HG03095 (cell line): ENCODE measurements at regions not wholly inside any gene's neighbourhood (a gene's known extent, or its start where the extent isn't known, plus 50 kb on each side); places are given as distances from the start of the nearest gene placed in this dataset.

Experiments used
- ATAC-seq: cut with Tn5 transposase; IDR thresholded peaks from one replicate; pipeline ENCODE4 v1.9.1; 2021; ENCODE audit warnings: moderate library complexity; ENCODE audit not compliant: unreplicated experiment

- ATAC-seq: no peak
These were observed 911.7 kb upstream of the POU3F3 start for GRCh38 chr2:103942199-103942598.

GRCh38 chr2:103945083-103945482, 908.8 kb upstream of the POU3F3 start:
- ATAC-seq: no peak

- peak; percentile 65 for ATAC-seq
These were observed 894.5 kb upstream of the POU3F3 start for GRCh38 chr2:103959174-103960128.

DNA sequence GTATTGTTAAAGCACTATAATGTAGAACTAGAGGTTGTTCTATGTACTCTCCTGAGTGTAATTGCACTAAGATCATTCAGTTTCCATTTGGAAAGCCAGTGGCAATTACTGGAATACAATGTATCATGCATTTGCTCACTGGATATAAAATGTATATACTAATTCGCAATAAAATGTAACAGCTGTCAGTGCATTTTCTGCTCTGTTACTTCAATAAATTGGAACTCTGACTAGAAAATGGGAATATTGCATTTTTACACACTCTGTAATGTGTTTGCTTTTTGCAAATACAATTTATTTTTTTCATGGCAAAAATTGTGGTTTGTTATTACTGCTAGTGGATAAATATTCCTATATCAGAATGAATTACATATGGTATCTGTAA, 893.8 kb upstream of the POU3F3 start:
- no peak for ATAC-seq

GRCh38 chr2:103960951-103961350, 893.0 kb upstream of the POU3F3 start:
- ATAC-seq: no peak

DNA sequence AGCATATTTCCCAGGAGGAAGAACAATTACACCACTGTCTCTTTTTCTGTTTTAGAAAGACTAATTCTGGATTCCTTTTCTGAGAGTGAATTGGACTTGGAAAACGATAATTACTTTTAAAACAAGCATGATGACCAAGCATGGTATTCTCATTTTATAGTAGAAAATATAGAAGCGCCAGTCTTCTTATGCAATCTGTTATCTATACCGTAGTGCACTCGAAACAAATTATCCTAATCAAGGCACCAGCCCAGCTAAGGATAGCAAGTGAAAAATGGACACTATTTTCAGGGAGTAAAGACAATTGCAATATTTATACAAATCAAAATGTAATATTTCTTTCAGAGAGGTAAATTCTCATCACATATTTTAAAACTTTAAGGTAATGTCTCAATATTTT, 892.1 kb upstream of the POU3F3 start:
- ATAC-seq: no peak

DNA sequence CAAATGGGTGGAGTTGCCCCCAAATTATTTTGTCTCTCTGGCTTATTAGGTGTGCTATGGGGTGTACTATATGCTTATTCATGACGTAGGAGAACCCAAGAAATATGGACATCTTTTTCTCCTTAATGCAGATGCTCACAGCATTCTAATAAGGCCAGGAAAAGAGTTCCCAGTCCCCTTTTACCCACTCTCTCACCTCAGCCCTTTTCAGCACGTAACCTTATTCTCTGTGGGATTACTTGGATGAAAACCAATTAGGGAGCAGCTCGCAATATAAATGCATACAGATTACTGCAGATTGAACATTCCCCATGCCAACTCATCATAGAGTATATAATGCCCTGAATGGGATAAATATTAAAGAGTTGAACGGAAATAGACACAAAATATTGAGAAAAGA, 891.2 kb upstream of the POU3F3 start:
- ATAC-seq: no peak

GRCh38 chr2:103963146-103963725, 890.7 kb upstream of the POU3F3 start:
- ATAC-seq: no peak

- ATAC-seq: no peak
These were observed 876.7 kb upstream of the POU3F3 start for GRCh38 chr2:103977241-103977640.

DNA sequence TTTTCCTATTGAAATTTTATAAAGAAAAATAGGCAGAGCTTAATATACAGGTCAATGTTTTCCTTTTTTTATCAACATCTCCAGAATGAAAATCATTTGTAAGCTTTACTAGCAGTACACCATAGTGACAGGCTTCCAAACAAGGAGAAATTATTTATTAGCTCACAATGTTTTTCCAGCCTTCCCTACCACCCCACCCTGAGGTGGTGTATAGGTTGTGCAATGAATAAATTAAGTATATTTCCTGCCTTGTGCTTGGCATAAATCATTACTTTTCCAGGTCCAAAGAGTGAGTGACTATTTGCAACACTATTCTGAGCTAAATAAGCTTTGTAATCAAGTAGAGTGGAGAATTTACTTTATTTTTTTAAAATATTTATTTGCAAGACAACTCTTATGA, 876.2 kb upstream of the POU3F3 start:
- no peak for ATAC-seq

DNA sequence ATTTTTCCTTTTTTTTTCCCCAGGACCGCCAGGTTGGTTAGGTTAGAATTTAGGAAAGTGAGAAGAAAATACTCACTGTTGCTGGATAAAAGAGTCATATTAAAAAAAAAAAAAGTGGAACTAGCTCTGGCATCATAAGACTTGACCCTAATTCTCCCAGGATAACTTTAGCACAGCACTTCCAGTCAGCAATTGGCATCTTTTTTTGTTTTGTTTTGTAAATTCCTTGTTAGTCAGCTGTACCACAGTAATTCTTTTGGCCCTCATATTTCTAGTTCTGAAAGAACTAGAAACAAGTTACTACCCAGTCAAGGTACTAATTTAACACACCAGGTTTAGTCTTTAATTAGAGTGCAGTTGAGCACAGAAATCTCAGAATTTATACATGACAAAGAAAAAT, 873.5 kb upstream of the POU3F3 start:
- ATAC-seq: no peak

GRCh38 chr2:103982691-103983090, 871.2 kb upstream of the POU3F3 start:
- no peak for ATAC-seq

- ATAC-seq: no peak
These were observed 867.9 kb upstream of the POU3F3 start for GRCh38 chr2:103986001-103986400.

DNA sequence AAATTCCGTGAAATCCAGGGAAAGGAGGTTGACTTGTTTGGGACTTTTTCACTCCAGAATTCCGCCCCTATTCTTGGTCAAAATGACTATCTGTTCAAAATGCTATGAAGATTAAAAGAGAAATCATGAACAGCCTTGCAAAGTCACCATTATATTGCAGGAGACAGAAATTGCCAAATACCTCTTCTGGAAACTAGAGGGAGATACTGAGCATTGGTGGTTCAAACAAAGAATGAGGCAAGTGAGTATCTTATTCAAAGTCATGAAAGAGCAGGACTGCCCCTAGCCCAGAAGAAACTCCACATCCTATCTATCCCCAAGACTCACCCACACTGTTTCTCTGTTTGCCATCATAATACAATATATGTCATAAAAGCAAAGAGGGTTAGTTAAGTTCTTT, 862.3 kb upstream of the POU3F3 start:
- ATAC-seq: no peak

DNA sequence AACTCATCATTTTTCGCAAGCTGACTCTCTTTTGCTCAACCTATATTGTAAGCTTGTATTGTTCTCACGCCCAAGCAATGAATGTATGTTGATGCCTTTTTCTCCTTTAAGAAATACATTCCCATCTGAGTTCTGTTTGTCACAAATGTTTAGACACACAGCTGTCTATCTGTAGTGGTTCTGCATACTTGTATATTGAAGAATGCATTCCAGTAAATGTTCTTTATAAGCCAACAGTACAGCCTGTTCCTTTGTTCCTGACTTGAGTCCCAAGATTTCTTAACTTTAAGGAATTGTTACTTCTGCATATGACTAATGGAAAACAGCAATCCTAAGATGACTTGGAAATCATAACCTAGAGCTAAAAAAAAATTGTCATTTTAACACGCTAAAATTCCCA, 849.1 kb upstream of the POU3F3 start:
- no peak for ATAC-seq

- no peak for ATAC-seq
These were observed 837.1 kb upstream of the POU3F3 start for GRCh38 chr2:104016801-104017200.

DNA sequence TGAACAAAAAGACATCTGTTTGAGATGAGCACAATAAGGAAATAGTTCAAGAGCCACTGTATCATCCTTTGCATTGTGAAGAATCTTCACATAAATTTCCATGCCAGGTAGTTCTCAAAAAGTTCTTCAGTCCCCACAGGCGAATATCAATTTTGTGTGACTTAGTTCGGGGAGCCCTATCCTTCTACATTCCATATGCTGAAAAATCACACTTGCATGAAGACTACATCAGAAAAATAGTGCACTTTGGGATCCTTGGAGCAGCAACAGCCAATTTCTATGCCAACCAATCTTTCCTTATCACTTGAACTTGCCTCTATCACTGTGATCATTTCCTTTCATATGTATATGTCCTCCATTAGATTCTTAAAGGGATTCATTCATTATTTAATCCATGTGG, 830.6 kb upstream of the POU3F3 start:
- ATAC-seq: no peak

- no peak for ATAC-seq
These were observed 830.1 kb upstream of the POU3F3 start for GRCh38 chr2:104023765-104024164.

GRCh38 chr2:104025295-104025694, 828.6 kb upstream of the POU3F3 start:
- ATAC-seq: no peak

DNA sequence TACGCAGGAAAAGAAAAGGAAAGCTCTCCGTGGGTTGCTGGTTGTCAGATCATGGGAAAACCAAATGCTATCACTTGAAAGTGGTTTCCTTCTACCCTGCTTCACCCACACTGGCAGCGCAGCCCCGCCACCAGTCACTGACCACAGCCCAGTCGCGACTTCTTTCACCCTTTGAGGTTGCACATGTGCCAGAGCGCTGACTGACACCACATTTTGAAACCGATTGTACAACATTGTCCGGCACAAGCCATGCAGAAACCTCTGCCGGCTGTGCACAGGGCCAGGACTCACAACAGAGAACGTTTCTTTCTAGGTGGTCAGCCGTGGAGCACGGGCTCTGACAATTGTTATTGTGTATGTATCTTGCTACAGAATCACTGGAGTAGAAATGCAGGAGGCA, 827.2 kb upstream of the POU3F3 start:
- no peak for ATAC-seq

GRCh38 chr2:104027321-104027720, 826.6 kb upstream of the POU3F3 start:
- ATAC-seq: no peak

DNA sequence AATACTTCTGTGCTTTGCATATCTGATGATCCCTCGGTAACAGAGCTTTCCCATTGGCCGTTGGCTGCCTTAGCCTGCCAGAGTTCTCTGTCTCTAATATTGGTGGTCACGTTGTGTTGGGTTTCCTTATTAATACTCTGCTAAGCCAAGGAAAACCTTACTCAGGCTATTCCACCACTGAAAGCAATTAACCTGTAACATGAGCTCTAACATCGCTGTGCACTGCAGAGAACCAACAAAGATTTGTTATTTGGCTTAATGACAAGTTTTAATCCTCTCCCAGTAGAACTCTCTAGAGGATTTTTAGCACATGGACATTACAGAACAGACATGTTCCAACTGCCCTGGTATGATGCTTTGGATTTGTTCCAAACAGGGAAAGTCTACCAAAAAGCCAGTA, 825.9 kb upstream of the POU3F3 start:
- no peak for ATAC-seq

GRCh38 chr2:104033399-104033798, 820.5 kb upstream of the POU3F3 start:
- no peak for ATAC-seq
